Esophagus muscularis mucosa (tissue), 4 donors: ENCODE measurements at regions not wholly inside any gene's neighbourhood (a gene's known extent, or its start where the extent isn't known, plus 50 kb on each side); places are given as distances from the start of the nearest gene placed in this dataset.

Experiments
- EP300 ChIP-seq: sonication (generic); formaldehyde crosslinking; IDR thresholded peaks from one replicate; pipeline ENCODE4 v1.6.1; 2017; ENCODE audit warnings: antibody characterized with exemption
- POLR2A ChIP-seq: fragments of 450-650 bp; IDR thresholded peaks from one replicate; pipeline ENCODE4 v1.6.1; 2017; ENCODE audit warnings: antibody characterized with exemption, moderate library complexity, mild to moderate bottlenecking, low read depth
- TF ChIP-seq, protein P1 (sequence below), 3 experiments: fragments of 200-600 bp in 2 of 3; fragments of 450-650 bp in 1 of 3; sonication (generic) in 2 of 3; IDR thresholded peaks; one replicate each; pipeline ENCODE4 v1.5.1; 2017 to 2019; ENCODE audit warnings: antibody characterized with exemption in 3 of 3, mild to moderate bottlenecking in 2 of 3, moderate library complexity in 1 of 3

DNA sequence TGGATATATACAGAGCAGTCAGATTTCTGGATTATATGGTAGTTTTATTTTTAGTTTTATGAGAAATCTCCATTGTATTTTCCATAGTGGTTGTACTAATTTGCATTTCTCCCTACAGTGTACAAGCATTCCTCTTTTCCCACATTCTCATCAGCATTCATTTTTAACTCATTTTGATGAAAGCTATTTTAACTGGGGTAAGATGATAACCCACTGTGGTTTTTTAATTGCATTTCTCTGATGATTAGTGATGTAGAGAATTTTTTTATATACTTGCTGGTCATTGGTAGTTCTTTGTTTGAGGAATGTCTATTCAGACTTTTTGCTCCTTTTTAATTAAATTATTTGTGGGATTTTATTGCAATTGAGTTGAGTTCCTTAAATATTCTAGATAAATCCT lies 903.6 kb downstream of the DIPK2A start:
- TF ChIP-seq, protein P1, sequence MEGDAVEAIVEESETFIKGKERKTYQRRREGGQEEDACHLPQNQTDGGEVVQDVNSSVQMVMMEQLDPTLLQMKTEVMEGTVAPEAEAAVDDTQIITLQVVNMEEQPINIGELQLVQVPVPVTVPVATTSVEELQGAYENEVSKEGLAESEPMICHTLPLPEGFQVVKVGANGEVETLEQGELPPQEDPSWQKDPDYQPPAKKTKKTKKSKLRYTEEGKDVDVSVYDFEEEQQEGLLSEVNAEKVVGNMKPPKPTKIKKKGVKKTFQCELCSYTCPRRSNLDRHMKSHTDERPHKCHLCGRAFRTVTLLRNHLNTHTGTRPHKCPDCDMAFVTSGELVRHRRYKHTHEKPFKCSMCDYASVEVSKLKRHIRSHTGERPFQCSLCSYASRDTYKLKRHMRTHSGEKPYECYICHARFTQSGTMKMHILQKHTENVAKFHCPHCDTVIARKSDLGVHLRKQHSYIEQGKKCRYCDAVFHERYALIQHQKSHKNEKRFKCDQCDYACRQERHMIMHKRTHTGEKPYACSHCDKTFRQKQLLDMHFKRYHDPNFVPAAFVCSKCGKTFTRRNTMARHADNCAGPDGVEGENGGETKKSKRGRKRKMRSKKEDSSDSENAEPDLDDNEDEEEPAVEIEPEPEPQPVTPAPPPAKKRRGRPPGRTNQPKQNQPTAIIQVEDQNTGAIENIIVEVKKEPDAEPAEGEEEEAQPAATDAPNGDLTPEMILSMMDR (IDR thresholded peaks at IDR 0.05): no peak
- TF ChIP-seq EP300 (no peak), POLR2A (no peak)
